ES-I3 (cell line): ENCODE measurements at regions not wholly inside any gene's neighbourhood (a gene's known extent, or its start where the extent isn't known, plus 50 kb on each side); places are given as distances from the start of the nearest gene placed in this dataset.

ENCODE experiments used
- H3K36me3 ChIP-seq: 2 replicates; pipeline ENCODE4 v1.6.1; 2013; ENCODE audit warnings: mild to moderate bottlenecking, low read length, control low read depth, moderate library complexity; ENCODE audit not compliant: insufficient read depth
- H3K4me1 ChIP-seq: 2 replicates; pipeline ENCODE4 v1.6.1; 2013; ENCODE audit warnings: mild to moderate bottlenecking, control low read depth, low read length; ENCODE audit not compliant: insufficient read depth
- H3K9ac ChIP-seq: 2 replicates; pipeline ENCODE4 v1.6.1; 2013; ENCODE audit warnings: low read depth, mild to moderate bottlenecking, low read length, moderate library complexity
- H3K9me3 ChIP-seq: 2 replicates; pipeline ENCODE4 v1.6.1; 2013; ENCODE audit warnings: mild to moderate bottlenecking, low read length, moderate library complexity; ENCODE audit not compliant: control insufficient read depth, insufficient read depth

- H3K9ac ChIP-seq, result no peak overlapping the region
- no peaks in the 10 kb centered on the region for H3K36me3 ChIP-seq
- H3K4me1 ChIP-seq, result peaks cover 20% of the 10 kb centered on the region; the same call in 1 of the 2 replicates
- H3K9me3 ChIP-seq, result no peaks in the 10 kb centered on the region
Observed at GRCh38 chr2:160731415-160731814, 237.8 kb upstream of the RBMS1 start.

GRCh38 chr2:160731856-160732255 is 238.2 kb upstream of the RBMS1 start:
- Histone ChIP-seq H3K4me1 (peaks cover 24% of the 10 kb centered on the region; the same call in 1 of the 2 replicates), H3K36me3 (no peaks in the 10 kb centered on the region), H3K9ac (no peak overlapping the region), H3K9me3 (no peaks in the 10 kb centered on the region)

GRCh38 chr2:160735696-160736095 is 242.1 kb upstream of the RBMS1 start:
- H3K9me3 ChIP-seq, result no peaks in the 10 kb centered on the region
- H3K4me1 ChIP-seq, result peaks cover 21% of the 10 kb centered on the region; the same call in 1 of the 2 replicates
- H3K9ac ChIP-seq, result no peak overlapping the region

GRCh38 chr2:160736148-160737028 is 242.8 kb upstream of the RBMS1 start:
- H3K4me1 ChIP-seq, result peaks cover 17% of the 10 kb centered on the region; the same call in 1 of the 2 replicates

More at GRCh38 chr2:160735696-160736095, 242.1 kb upstream of the RBMS1 start:
- no peaks in the 10 kb centered on the region; the same call in 1 of the 2 replicates for H3K36me3 ChIP-seq

GRCh38 chr2:160737247-160737646 is 243.6 kb upstream of the RBMS1 start:
- H3K9me3 ChIP-seq, result no peaks in the 10 kb centered on the region
- H3K4me1 ChIP-seq, result peaks cover 9% of the 10 kb centered on the region; the same call in 1 of the 2 replicates
- no peak overlapping the region for H3K9ac ChIP-seq
- no peaks in the 10 kb centered on the region; the same call in 1 of the 2 replicates for H3K36me3 ChIP-seq

More at GRCh38 chr2:160736148-160737028, 242.8 kb upstream of the RBMS1 start:
- H3K9me3 ChIP-seq, result no peaks in the 10 kb centered on the region
- H3K36me3 ChIP-seq, result no peaks in the 10 kb centered on the region; the same call in 1 of the 2 replicates
- no peak overlapping the region for H3K9ac ChIP-seq

- no peaks in the 10 kb centered on the region for H3K9me3 ChIP-seq
- H3K9ac ChIP-seq, result no peak overlapping the region
Observed at GRCh38 chr2:160741271-160741670, 247.7 kb upstream of the RBMS1 start.

GRCh38 chr2:160741815-160742214 is 248.2 kb upstream of the RBMS1 start:
- Histone ChIP-seq H3K36me3 (no peaks in the 10 kb centered on the region; the same call in 1 of the 2 replicates), H3K9me3 (no peaks in the 10 kb centered on the region), H3K4me1 (peaks cover 3% of the 10 kb centered on the region; the same call in 1 of the 2 replicates), H3K9ac (no peak overlapping the region)

More at GRCh38 chr2:160741271-160741670, 247.7 kb upstream of the RBMS1 start:
- Histone ChIP-seq H3K36me3 (no peaks in the 10 kb centered on the region; the same call in 1 of the 2 replicates), H3K4me1 (peaks cover 8% of the 10 kb centered on the region; the same call in 1 of the 2 replicates)

GRCh38 chr2:160742667-160743066 is 249.1 kb upstream of the RBMS1 start:
- no peaks in the 10 kb centered on the region for H3K4me1 ChIP-seq
- H3K36me3 ChIP-seq, result no peaks in the 10 kb centered on the region
- H3K9ac ChIP-seq, result no peak overlapping the region
- no peaks in the 10 kb centered on the region for H3K9me3 ChIP-seq

- H3K9ac ChIP-seq, result no peak overlapping the region
- H3K4me1 ChIP-seq, result no peaks in the 10 kb centered on the region
- H3K36me3 ChIP-seq, result no peaks in the 10 kb centered on the region
- no peaks in the 10 kb centered on the region for H3K9me3 ChIP-seq
Observed at GRCh38 chr2:160747501-160748170, 254.0 kb upstream of the RBMS1 start.

- no peak overlapping the region for H3K9ac ChIP-seq
- no peaks in the 10 kb centered on the region for H3K4me1 ChIP-seq
Observed at GRCh38 chr2:160751021-160751420, 257.4 kb upstream of the RBMS1 start.

GRCh38 chr2:160752475-160753330 is 259.1 kb upstream of the RBMS1 start:
- H3K4me1 ChIP-seq, result no peaks in the 10 kb centered on the region

More at GRCh38 chr2:160751021-160751420, 257.4 kb upstream of the RBMS1 start:
- Histone ChIP-seq H3K36me3 (no peaks in the 10 kb centered on the region), H3K9me3 (no peaks in the 10 kb centered on the region)

GRCh38 chr2:160753331-160753654 is 259.7 kb upstream of the RBMS1 start:
- Histone ChIP-seq H3K4me1 (no peaks in the 10 kb centered on the region), H3K9me3 (no peaks in the 10 kb centered on the region), H3K36me3 (no peaks in the 10 kb centered on the region), H3K9ac (no peak overlapping the region)

More at GRCh38 chr2:160752475-160753330, 259.1 kb upstream of the RBMS1 start:
- Histone ChIP-seq H3K9me3 (no peaks in the 10 kb centered on the region), H3K9ac (no peak overlapping the region), H3K36me3 (no peaks in the 10 kb centered on the region)

GRCh38 chr2:160753960-160754359 is 260.4 kb upstream of the RBMS1 start:
- Histone ChIP-seq H3K4me1 (no peaks in the 10 kb centered on the region), H3K9ac (no peak overlapping the region), H3K36me3 (no peaks in the 10 kb centered on the region), H3K9me3 (no peaks in the 10 kb centered on the region)

GRCh38 chr2:160756481-160756880 is 262.9 kb upstream of the RBMS1 start:
- Histone ChIP-seq H3K4me1 (no peaks in the 10 kb centered on the region), H3K9me3 (no peaks in the 10 kb centered on the region), H3K36me3 (no peaks in the 10 kb centered on the region), H3K9ac (no peak overlapping the region)
